ENCODE measurements at regions not wholly inside any gene's neighbourhood (a gene's known extent, or its start where the extent isn't known, plus 50 kb on each side); places are given as distances from the start of the nearest gene placed in this dataset.

DNA sequence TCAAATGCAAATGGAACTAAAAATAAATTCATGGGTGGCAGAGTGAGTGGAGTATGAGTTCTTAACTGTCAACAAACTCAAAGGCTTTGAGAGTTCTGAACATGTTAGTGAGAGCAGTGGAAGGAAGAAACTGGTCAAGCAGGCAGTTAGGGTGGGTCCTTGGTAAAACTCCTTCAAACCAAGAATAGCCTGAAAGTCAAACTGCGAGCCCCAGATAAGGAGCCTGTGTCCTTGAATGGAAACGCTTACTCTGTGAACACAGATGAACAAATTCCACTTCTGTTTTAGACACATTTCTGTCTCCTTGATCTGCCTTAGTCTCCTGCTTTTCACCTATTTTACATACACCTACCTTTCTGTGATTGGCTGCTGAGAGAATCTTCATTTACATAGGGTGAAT is 129.4 kb upstream of the PCDH18 start:
- Histone ChIP-seq H3K27ac (no peak overlapping the region), H3K9me3 (no peaks in the 10 kb centered on the region), H3K36me3 (no peaks in the 10 kb centered on the region), H3K4me1 (peaks cover 0 to 24% of the 10 kb centered on the region in 2 donors), H3K27me3 (no peaks in the 10 kb centered on the region), H3K4me3 (no peak overlapping the region)
- no peak for DNase-seq (ENCODE audit: low spot score in 2 of 2)
- intact Hi-C loops (cut with DNase I) = no loop called here
- TF ChIP-seq, protein P1, sequence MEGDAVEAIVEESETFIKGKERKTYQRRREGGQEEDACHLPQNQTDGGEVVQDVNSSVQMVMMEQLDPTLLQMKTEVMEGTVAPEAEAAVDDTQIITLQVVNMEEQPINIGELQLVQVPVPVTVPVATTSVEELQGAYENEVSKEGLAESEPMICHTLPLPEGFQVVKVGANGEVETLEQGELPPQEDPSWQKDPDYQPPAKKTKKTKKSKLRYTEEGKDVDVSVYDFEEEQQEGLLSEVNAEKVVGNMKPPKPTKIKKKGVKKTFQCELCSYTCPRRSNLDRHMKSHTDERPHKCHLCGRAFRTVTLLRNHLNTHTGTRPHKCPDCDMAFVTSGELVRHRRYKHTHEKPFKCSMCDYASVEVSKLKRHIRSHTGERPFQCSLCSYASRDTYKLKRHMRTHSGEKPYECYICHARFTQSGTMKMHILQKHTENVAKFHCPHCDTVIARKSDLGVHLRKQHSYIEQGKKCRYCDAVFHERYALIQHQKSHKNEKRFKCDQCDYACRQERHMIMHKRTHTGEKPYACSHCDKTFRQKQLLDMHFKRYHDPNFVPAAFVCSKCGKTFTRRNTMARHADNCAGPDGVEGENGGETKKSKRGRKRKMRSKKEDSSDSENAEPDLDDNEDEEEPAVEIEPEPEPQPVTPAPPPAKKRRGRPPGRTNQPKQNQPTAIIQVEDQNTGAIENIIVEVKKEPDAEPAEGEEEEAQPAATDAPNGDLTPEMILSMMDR (IDR thresholded peaks at IDR 0.05) = no peak

DNA sequence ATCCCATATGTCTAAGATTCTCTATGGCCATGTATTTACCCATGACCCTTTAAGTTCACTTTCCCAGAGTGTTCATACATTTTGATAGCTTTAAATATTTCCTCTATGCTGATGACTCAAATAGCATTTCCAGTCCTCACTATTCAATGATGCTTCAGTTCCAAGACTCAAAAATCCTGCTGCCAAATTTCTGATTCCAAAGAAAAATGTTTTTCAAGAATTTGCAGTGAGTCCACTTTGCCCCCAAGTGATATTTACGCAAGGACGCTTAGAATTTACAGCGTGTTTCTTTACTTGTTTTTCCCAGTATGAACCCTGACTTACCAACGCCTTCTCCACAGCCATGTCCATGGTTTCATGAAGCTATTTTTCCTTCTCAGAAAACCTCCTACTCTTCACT is 127.9 kb upstream of the PCDH18 start:
- intact Hi-C loops (cut with DNase I) = no loop called here
- Histone ChIP-seq H3K9me3 (no peaks in the 10 kb centered on the region), H3K36me3 (no peaks in the 10 kb centered on the region), H3K4me3 (no peak overlapping the region), H3K27me3 (no peaks in the 10 kb centered on the region), H3K27ac (peak overlapping the region; percentile 4 to 57), H3K4me1 (peaks cover 0 to 24% of the 10 kb centered on the region in 2 donors)
- TF ChIP-seq, protein P1 (IDR thresholded peaks at IDR 0.05) = no peak
- DNase-seq (ENCODE audit: low spot score in 2 of 2) = no peak

DNA sequence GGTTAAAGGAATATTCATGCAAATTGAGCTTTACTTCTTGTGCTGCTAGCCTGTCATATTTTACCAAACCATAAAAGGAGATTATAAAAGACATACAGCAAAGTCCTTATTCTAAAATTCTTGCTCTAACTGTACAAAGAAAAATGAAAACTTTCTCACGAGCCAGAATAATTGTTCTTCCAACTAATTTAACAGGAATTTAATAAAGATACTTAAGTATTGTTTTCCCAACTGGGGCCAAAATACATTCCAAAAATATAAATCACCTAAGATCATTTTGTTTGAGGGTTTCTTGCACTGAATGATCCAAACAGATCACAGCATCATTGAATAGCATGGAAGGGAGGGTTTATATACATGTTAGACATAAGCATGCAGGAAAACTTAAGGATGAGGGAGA is 127.1 kb upstream of the PCDH18 start:
- Histone ChIP-seq H3K27ac (no peak overlapping the region), H3K4me1 (peaks cover 0 to 23% of the 10 kb centered on the region in 2 donors), H3K9me3 (no peaks in the 10 kb centered on the region), H3K27me3 (no peaks in the 10 kb centered on the region), H3K36me3 (no peaks in the 10 kb centered on the region), H3K4me3 (no peak overlapping the region)
- DNase-seq (ENCODE audit: low spot score in 2 of 2) = no peak
- TF ChIP-seq, protein P1 (IDR thresholded peaks at IDR 0.05) = no peak
- intact Hi-C loops (cut with DNase I) = no loop called here

DNA sequence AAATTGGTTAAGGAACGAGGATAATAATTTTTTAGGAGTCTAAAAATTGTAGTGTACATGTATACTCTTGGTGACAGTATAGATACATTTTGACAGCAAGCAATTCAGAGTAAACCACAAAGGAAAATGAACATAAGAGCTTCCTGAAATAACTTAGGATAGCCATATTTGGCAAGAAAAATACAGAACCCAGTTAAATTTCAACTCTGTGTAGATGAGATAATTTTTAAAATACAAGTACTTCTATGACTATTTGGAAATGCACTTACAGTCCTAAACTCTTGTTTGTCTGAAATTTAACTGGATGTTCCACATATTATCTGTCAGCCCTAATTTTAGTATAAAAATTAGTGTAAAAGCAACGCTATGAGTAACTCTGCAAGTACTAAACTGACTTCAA is 124.4 kb upstream of the PCDH18 start:
- Histone ChIP-seq H3K4me3 (no peak overlapping the region), H3K9me3 (no peaks in the 10 kb centered on the region), H3K36me3 (no peaks in the 10 kb centered on the region), H3K4me1 (peaks cover 0 to 13% of the 10 kb centered on the region in 2 donors), H3K27ac (no peak overlapping the region), H3K27me3 (no peaks in the 10 kb centered on the region)
- intact Hi-C loops (cut with DNase I) = no loop called here
- TF ChIP-seq, protein P1 (IDR thresholded peaks at IDR 0.05) = no peak
- no peak for DNase-seq (ENCODE audit: low spot score in 2 of 2)

DNA sequence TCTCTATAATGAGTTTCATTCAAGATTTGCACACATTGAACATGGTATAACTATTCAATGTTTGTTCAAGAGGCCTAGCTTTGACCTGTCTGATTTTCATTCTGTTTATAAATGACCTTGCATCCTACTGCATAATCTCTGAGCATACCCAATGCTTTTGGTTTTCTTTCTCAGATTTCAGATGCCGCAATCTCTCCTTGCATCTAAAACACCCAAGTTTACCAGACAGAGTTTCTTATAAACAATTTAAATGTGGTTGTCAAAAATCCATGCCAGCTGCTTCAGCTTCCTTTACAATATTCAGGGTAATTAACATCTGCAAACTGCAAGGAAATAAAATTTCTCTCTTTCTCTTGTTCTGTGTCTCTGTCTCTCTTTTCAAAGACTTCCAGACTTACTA is 123.0 kb upstream of the PCDH18 start:
- Histone ChIP-seq H3K4me1 (peaks cover 0 to 8% of the 10 kb centered on the region in 2 donors), H3K27me3 (no peaks in the 10 kb centered on the region), H3K4me3 (no peak overlapping the region), H3K36me3 (no peaks in the 10 kb centered on the region), H3K9me3 (no peaks in the 10 kb centered on the region), H3K27ac (no peak overlapping the region)
- intact Hi-C loops (cut with DNase I) = no loop called here
- DNase-seq (ENCODE audit: low spot score in 2 of 2) = no peak
- TF ChIP-seq, protein P1 (IDR thresholded peaks at IDR 0.05) = no peak

DNA sequence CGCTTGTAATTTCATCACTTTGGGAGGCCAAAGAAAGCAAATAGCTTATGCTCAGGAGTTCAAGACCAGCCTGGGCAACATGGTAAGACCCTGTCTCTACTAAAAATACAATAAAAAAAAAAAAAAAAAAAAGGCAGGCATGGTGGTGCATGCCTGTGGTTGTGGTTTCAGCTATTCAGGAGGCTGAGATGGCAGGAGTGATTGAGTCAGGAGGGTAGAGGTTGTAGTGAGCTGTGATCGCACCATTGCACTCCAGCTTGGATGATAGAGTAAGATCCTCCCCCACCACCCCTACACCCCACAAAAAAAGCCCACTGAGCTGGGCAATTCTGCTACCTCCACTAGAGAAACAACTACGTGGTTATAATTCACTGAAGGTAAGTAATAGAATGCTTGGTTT is 118.8 kb upstream of the PCDH18 start:
- TF ChIP-seq, protein P1 (IDR thresholded peaks at IDR 0.05) = no peak
- intact Hi-C loops (cut with DNase I) = no loop called here
- DNase-seq (ENCODE audit: low spot score in 2 of 2) = no peak
- no peaks in the 10 kb centered on the region for H3K36me3 ChIP-seq
- no peak overlapping the region for H3K4me3 ChIP-seq
- no peaks in the 10 kb centered on the region for H3K9me3 ChIP-seq
- H3K27ac ChIP-seq = no peak overlapping the region
- H3K27me3 ChIP-seq = no peaks in the 10 kb centered on the region
- H3K4me1 ChIP-seq = no peaks in the 10 kb centered on the region

All from ascending aorta (tissue), 2 donors.